ENCODE measurements at regions not wholly inside any gene's neighbourhood (a gene's known extent, or its start where the extent isn't known, plus 50 kb on each side); places are given as distances from the start of the nearest gene placed in this dataset.

DNA sequence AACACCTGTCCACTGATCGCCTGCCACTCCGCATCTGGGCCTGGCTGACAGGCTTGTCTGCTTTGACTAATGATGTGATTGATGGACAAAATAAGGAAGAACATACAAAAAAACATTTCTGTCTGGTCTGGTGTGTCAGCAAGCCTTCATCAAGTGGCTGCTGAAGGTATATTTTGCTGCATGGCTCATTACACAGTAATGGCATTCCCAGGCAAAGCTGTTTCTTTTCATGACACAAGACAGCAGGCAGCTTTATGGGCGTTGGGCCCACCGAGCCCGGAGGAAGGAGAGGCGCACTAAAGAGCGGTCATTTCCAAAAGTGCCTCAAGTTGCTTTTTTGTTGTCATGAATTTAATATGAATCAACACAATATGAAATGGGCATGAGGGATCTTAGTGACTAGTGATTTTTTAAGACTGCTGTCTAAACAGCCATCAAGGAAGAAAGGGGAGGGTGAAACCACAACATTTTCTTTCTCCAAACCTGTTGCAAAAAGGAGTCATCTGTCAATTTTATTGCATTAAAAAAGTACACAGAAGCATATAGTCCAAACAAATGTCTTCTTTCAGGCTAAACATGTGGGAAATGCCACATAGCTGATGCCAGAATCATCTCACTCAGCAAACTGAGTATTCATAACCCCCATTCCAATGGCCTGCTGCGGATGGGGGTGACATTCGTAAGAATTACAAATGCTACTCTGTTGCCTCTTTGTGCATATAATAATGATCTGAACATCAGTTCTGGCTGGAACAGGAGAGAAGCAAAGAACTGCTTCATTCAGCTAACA, 476.6 kb downstream of the ZNF536 start:
- Histone ChIP-seq H3K4me1 (ENCODE audit: control insufficient read depth, insufficient read depth, low read length) (no peaks in the 10 kb centered on the region), H3K9me3 (ENCODE audit: control insufficient read depth, low read length) (no peaks in the 10 kb centered on the region), H3K4me3 (ENCODE audit: low read length) (no peak overlapping the region), H3K27ac (ENCODE audit: low read depth, low read length) (no peak overlapping the region), H3K9ac (ENCODE audit: extremely low read depth, low read length, poor library complexity, severe bottlenecking) (no peak overlapping the region), H3K27me3 (ENCODE audit: control insufficient read depth, insufficient read depth, low read length, poor library complexity, severe bottlenecking) (no peaks in the 10 kb centered on the region), H3K36me3 (ENCODE audit: control insufficient read depth, insufficient read depth, low read length) (no peaks in the 10 kb centered on the region)
- no peaks in the 10 kb centered on the region for H3K27me3 Mint-ChIP-seq (ENCODE audit: insufficient read depth)
- no peak overlapping the region for H3K4me3 Mint-ChIP-seq
- no peaks in the 10 kb centered on the region for H3K36me3 Mint-ChIP-seq (ENCODE audit: low read depth)
- H3K4me1 Mint-ChIP-seq: no peaks in the 10 kb centered on the region
- no peak overlapping the region for H3K27ac Mint-ChIP-seq
- no peaks in the 10 kb centered on the region for H3K9me3 Mint-ChIP-seq
- 83 to 94% methylated on average over 5 to 9 of the region's 9 CpGs for WGBS, 2 experiments (ENCODE audit: insufficient coverage in 1 of 2, insufficient read length in 1 of 2)
- TF ChIP-seq, protein P1, sequence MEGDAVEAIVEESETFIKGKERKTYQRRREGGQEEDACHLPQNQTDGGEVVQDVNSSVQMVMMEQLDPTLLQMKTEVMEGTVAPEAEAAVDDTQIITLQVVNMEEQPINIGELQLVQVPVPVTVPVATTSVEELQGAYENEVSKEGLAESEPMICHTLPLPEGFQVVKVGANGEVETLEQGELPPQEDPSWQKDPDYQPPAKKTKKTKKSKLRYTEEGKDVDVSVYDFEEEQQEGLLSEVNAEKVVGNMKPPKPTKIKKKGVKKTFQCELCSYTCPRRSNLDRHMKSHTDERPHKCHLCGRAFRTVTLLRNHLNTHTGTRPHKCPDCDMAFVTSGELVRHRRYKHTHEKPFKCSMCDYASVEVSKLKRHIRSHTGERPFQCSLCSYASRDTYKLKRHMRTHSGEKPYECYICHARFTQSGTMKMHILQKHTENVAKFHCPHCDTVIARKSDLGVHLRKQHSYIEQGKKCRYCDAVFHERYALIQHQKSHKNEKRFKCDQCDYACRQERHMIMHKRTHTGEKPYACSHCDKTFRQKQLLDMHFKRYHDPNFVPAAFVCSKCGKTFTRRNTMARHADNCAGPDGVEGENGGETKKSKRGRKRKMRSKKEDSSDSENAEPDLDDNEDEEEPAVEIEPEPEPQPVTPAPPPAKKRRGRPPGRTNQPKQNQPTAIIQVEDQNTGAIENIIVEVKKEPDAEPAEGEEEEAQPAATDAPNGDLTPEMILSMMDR (conservative IDR thresholded peaks at IDR 0.05): no peak
- no peak for DNase-seq

DNA sequence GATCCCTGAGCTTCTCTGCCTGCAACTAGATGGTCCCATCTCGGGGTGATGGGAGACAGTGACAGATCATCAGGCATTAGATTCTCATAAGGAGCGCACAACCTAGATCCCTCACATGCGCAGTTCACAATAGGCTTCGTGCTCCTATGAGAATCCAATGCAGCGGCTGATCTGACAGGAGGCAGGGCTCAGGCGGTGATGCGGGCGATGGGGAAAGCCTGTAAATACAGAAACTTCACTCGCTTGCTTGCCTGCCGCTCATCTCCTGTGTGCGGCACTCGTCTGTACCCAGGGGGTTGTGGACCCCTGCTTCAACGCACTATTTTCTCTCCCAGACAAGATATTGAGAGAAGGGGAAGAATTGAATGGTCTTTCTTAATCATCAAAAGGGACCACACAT, 473.9 kb downstream of the ZNF536 start:
- no peaks in the 10 kb centered on the region for H3K36me3 ChIP-seq (ENCODE audit: control insufficient read depth, insufficient read depth, low read length)

DNA sequence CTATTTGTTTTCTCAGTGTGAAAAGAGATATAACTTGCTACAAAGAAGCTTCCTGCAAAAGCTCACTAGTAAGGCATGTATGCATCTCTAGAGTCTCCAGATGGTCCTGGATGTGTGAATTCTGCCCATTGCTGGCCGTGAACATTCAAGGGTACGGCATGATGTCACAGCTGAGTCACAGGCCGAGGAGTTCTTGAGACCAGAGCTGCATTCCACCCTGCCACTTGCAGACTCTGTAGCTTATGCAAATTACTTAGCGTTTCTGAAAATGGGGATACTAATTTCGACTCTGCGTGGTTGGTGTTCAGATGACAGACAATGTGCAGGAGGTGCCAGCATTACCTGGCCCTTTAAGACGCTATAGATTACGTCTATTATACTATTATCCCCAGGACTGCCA, 470.7 kb downstream of the ZNF536 start:
- Mint-ChIP-seq H3K36me3 (ENCODE audit: low read depth) (no peaks in the 10 kb centered on the region), H3K4me1 (no peaks in the 10 kb centered on the region), H3K4me3 (no peak overlapping the region), H3K27me3 (ENCODE audit: insufficient read depth) (no peaks in the 10 kb centered on the region), H3K9me3 (no peaks in the 10 kb centered on the region), H3K27ac (no peak overlapping the region)
- H3K4me3 ChIP-seq (ENCODE audit: low read length): no peak overlapping the region
- H3K4me1 ChIP-seq (ENCODE audit: control insufficient read depth, insufficient read depth, low read length): no peaks in the 10 kb centered on the region
- 92 to 93% methylated on average over 6 to 8 of the region's 8 CpGs for whole genome bisulfite sequencing, 2 experiments (ENCODE audit: insufficient coverage in 1 of 2, insufficient read length in 1 of 2)
- no peaks in the 10 kb centered on the region for H3K27me3 ChIP-seq (ENCODE audit: control insufficient read depth, insufficient read depth, low read length, poor library complexity, severe bottlenecking)
- H3K27ac ChIP-seq (ENCODE audit: low read depth, low read length): no peak overlapping the region
- no peak overlapping the region for H3K9ac ChIP-seq (ENCODE audit: extremely low read depth, low read length, poor library complexity, severe bottlenecking)
- TF ChIP-seq, protein P1 (conservative IDR thresholded peaks at IDR 0.05): no peak
- no peak for DNase-seq
- H3K36me3 ChIP-seq (ENCODE audit: control insufficient read depth, insufficient read depth, low read length): no peaks in the 10 kb centered on the region
- no peaks in the 10 kb centered on the region for H3K9me3 ChIP-seq (ENCODE audit: control insufficient read depth, low read length)

More for the DNA sequence above, 473.9 kb downstream of the ZNF536 start:
- H3K9ac ChIP-seq (ENCODE audit: extremely low read depth, low read length, poor library complexity, severe bottlenecking): no peak overlapping the region
- TF ChIP-seq, protein P1 (conservative IDR thresholded peaks at IDR 0.05): no peak
- H3K4me3 ChIP-seq (ENCODE audit: low read length): no peak overlapping the region
- WGBS, 2 experiments (ENCODE audit: insufficient coverage in 1 of 2, insufficient read length in 1 of 2): 85 to 89% methylated on average over 5 to 12 of the region's 13 CpGs
- H3K4me1 ChIP-seq (ENCODE audit: control insufficient read depth, insufficient read depth, low read length): no peaks in the 10 kb centered on the region
- no peaks in the 10 kb centered on the region for H3K36me3 Mint-ChIP-seq (ENCODE audit: low read depth)
- H3K4me1 Mint-ChIP-seq: no peaks in the 10 kb centered on the region
- no peak overlapping the region for H3K27ac Mint-ChIP-seq
- no peaks in the 10 kb centered on the region for H3K27me3 Mint-ChIP-seq (ENCODE audit: insufficient read depth)
- H3K9me3 Mint-ChIP-seq: no peaks in the 10 kb centered on the region
- H3K4me3 Mint-ChIP-seq: no peak overlapping the region
- no peak overlapping the region for H3K27ac ChIP-seq (ENCODE audit: low read depth, low read length)
- H3K27me3 ChIP-seq (ENCODE audit: control insufficient read depth, insufficient read depth, low read length, poor library complexity, severe bottlenecking): no peaks in the 10 kb centered on the region
- no peak for DNase-seq
- H3K9me3 ChIP-seq (ENCODE audit: control insufficient read depth, low read length): no peaks in the 10 kb centered on the region

Measured in endodermal cell (in vitro differentiated cells).